Osteoblast (primary cell): ENCODE measurements at regions not wholly inside any gene's neighbourhood (a gene's known extent, or its start where the extent isn't known, plus 50 kb on each side); places are given as distances from the start of the nearest gene placed in this dataset.

Experiments used
- DNase-seq: peaks from one replicate; pipeline ENCODE4 v3.0.0; 2011; ENCODE audit warnings: low spot score, mixed read lengths; ENCODE audit not compliant: insufficient read length; ENCODE audit errors: missing footprints
- H2AFZ ChIP-seq: 2 replicates; pipeline ENCODE4 v1.6.0; 2011; ENCODE audit warnings: mild to moderate bottlenecking, low read length
- H3K27ac ChIP-seq: 2 replicates; pipeline ENCODE4 v1.5.1; 2011; ENCODE audit warnings: mild to moderate bottlenecking, low read depth, low read length, moderate library complexity
- H3K27me3 ChIP-seq: 2 replicates; pipeline ENCODE4 v1.6.0; 2012; ENCODE audit warnings: mild to moderate bottlenecking, control low read depth, inconsistent platforms, low read length, moderate library complexity; ENCODE audit not compliant: insufficient read depth
- H3K36me3 ChIP-seq: 2 replicates; pipeline ENCODE4 v1.5.1; 2011; ENCODE audit warnings: mild to moderate bottlenecking, low read length, control low read depth, moderate library complexity; ENCODE audit not compliant: insufficient read depth
- H3K4me1 ChIP-seq: 2 replicates; pipeline ENCODE4 v1.5.1; 2011; ENCODE audit warnings: mild to moderate bottlenecking, low read length, control low read depth, moderate library complexity; ENCODE audit not compliant: insufficient read depth
- H3K4me2 ChIP-seq: 2 replicates; pipeline ENCODE4 v1.6.0; 2011; ENCODE audit warnings: mild to moderate bottlenecking, low read length; ENCODE audit not compliant: insufficient read depth
- H3K4me3 ChIP-seq: fragments of 200-600 bp; sonication (generic); 3 replicates; pipeline ENCODE4 v1.5.1; 2012; ENCODE audit warnings: mild to moderate bottlenecking, low read length, inconsistent platforms; ENCODE audit not compliant: insufficient read depth
- H3K79me2 ChIP-seq: 2 replicates; pipeline ENCODE4 v1.6.0; 2012; ENCODE audit warnings: mild to moderate bottlenecking, low read length, control low read depth, inconsistent platforms; ENCODE audit not compliant: insufficient read depth
- H3K9me3 ChIP-seq: 2 replicates; pipeline ENCODE4 v1.5.1; 2011; ENCODE audit warnings: low read depth, low read length, control low read depth
- H4K20me1 ChIP-seq: 2 replicates; pipeline ENCODE4 v1.6.0; 2012; ENCODE audit warnings: mild to moderate bottlenecking, low read length, control low read depth; ENCODE audit not compliant: insufficient read depth
- TF ChIP-seq, protein P1 (sequence below): IDR thresholded peaks from 2 replicates; pipeline ENCODE4 v1.5.1; 2011; ENCODE audit warnings: mild to moderate bottlenecking, low read depth, low read length, moderate library complexity; ENCODE audit errors: extremely low read depth

GRCh38 chr3:56980798-56981390 is 79.6 kb upstream of the SPATA12 start:
- H3K36me3 ChIP-seq: no peaks in the 10 kb centered on the region
- H4K20me1 ChIP-seq: no peaks in the 10 kb centered on the region
- H3K79me2 ChIP-seq: no peaks in the 10 kb centered on the region
- H3K4me1 ChIP-seq: peaks cover 42% of the 10 kb centered on the region
- TF ChIP-seq, protein P1, sequence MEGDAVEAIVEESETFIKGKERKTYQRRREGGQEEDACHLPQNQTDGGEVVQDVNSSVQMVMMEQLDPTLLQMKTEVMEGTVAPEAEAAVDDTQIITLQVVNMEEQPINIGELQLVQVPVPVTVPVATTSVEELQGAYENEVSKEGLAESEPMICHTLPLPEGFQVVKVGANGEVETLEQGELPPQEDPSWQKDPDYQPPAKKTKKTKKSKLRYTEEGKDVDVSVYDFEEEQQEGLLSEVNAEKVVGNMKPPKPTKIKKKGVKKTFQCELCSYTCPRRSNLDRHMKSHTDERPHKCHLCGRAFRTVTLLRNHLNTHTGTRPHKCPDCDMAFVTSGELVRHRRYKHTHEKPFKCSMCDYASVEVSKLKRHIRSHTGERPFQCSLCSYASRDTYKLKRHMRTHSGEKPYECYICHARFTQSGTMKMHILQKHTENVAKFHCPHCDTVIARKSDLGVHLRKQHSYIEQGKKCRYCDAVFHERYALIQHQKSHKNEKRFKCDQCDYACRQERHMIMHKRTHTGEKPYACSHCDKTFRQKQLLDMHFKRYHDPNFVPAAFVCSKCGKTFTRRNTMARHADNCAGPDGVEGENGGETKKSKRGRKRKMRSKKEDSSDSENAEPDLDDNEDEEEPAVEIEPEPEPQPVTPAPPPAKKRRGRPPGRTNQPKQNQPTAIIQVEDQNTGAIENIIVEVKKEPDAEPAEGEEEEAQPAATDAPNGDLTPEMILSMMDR: no peak
- peak overlapping the region; percentile 3 for H3K4me3 ChIP-seq
- no peaks in the 10 kb centered on the region for H3K9me3 ChIP-seq
- peak overlapping the region; percentile 57 for H3K4me2 ChIP-seq
- peak overlapping the region; percentile 85 for H3K27ac ChIP-seq
- no peak overlapping the region for H2AFZ ChIP-seq
- H3K27me3 ChIP-seq: no peaks in the 10 kb centered on the region
- DNase-seq: peak; percentile 91

DNA sequence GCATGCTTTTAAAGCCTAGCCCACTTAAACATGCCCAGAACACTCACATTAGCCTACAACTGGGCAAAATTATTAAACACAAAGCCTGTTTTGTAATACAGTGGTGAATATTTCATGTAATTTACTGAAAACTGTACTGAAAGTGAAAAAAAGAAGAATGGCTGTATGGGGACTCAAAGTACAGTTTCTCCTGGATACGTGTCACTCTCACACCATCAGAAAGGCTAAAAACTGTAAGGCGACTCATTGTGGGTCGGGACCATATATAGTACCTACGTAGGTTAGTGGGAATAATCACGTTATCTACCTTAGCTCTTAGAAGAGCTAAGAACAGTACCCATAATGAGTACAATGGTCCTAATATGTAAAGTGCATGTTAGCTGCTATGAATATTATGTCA is 80.2 kb upstream of the SPATA12 start:
- TF ChIP-seq, protein P1: no peak
- DNase-seq: no peak
- no peaks in the 10 kb centered on the region for H3K27me3 ChIP-seq
- H3K4me3 ChIP-seq: no peak overlapping the region
- no peak overlapping the region for H2AFZ ChIP-seq
- no peaks in the 10 kb centered on the region for H3K36me3 ChIP-seq
- H3K4me1 ChIP-seq: peaks cover 36% of the 10 kb centered on the region
- no peaks in the 10 kb centered on the region for H3K79me2 ChIP-seq
- H3K4me2 ChIP-seq: no peak overlapping the region
- no peaks in the 10 kb centered on the region for H4K20me1 ChIP-seq
- H3K9me3 ChIP-seq: no peaks in the 10 kb centered on the region
- peak overlapping the region; percentile 85 for H3K27ac ChIP-seq

GRCh38 chr3:56979791-56980190 is 80.7 kb upstream of the SPATA12 start:
- Histone ChIP-seq H3K4me1 (peaks cover 35% of the 10 kb centered on the region), H3K27me3 (no peaks in the 10 kb centered on the region), H3K9me3 (no peaks in the 10 kb centered on the region), H4K20me1 (no peaks in the 10 kb centered on the region), H3K79me2 (no peaks in the 10 kb centered on the region), H3K27ac (no peak overlapping the region), H3K4me3 (no peak overlapping the region), H3K36me3 (no peaks in the 10 kb centered on the region), H2AFZ (no peak overlapping the region), H3K4me2 (no peak overlapping the region)
- DNase-seq: no peak
- TF ChIP-seq, protein P1: no peak

DNA sequence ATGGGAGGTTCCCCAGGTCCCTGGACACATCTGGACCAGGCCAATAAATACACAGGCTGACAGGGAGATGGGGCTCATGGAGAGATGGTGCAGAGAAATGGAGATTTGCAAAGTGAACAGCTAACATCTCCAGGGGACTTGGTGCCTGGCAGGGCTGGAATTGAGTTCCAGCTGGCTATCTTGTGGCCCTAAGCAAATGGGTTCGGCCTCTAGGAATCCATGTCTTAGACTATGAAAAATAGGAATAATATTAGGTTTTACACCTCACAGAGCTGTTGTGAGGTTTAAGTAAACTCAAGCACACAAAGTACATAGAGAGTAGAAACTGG is 82.9 kb upstream of the SPATA12 start:
- peaks cover 26% of the 10 kb centered on the region for H3K4me1 ChIP-seq
- H4K20me1 ChIP-seq: no peaks in the 10 kb centered on the region
- DNase-seq: no peak
- no peak overlapping the region for H3K4me2 ChIP-seq
- TF ChIP-seq, protein P1: no peak
- no peaks in the 10 kb centered on the region for H3K9me3 ChIP-seq
- no peak overlapping the region for H3K4me3 ChIP-seq
- H2AFZ ChIP-seq: no peak overlapping the region
- H3K27ac ChIP-seq: no peak overlapping the region
- H3K27me3 ChIP-seq: no peaks in the 10 kb centered on the region
- H3K36me3 ChIP-seq: no peaks in the 10 kb centered on the region
- H3K79me2 ChIP-seq: no peaks in the 10 kb centered on the region
